Ramos (cell line): ENCODE measurements at regions not wholly inside any gene's neighbourhood (a gene's known extent, or its start where the extent isn't known, plus 50 kb on each side); places are given as distances from the start of the nearest gene placed in this dataset.
"Not testable (repeated sequence)": the region's sequence is repeated elsewhere in the genome, so short reads cannot be mapped to it uniquely, and the experiment has no call there.

Experiments used
- in situ Hi-C: fragments of 300-500 bp; cut with MboI; formaldehyde crosslinking; loops from one replicate; pipeline ENCODE4 v1.14.3; 2022; ENCODE audit warnings: low sequenced_read_pairs; ENCODE audit not compliant: unreplicated experiment

GRCh38 chr3:88508818-88509217, 359.1 kb downstream of the C3orf38 start:
- in situ Hi-C loops: not testable (repeated sequence)

DNA sequence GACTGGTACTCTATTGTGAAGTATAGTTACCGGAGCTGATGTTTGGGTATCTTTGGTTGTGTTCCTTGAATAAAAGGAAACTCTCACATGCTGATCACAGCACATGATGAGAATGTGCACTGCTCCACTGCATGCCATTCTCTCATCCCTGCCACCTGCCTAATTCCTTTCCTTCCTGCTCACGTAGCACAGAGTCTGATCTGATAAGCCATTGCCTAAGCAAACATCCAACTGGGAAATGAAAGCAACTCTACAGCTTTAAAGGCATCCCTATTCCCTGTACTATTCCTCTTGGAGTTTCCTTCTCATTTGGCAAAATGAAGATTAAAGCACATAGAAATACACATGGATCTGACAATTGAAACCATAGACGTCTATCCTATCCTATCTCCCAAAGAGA, 359.8 kb downstream of the C3orf38 start:
- in situ Hi-C loops: no loop called here

- in situ Hi-C loops: no loop called here
Observed at GRCh38 chr3:88528494-88528893, 378.7 kb downstream of the C3orf38 start.

DNA sequence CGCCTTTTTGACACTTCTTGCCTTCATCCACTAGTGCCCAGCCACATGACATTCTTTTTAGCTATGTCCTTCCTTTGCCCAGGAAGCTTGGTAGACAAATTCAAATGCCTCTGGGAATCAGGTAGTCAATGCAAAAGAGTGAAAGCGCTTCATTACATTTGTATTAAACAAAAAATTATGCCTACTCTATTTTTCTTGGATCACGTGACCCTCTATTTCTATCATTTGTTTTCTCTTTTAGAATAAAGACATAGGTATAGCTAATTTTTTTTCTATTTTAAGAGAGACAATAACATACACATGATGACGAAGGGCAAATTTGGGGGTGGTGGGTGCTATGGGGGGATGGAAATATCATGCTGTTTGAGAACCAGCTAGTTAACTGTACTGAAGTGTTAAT, 384.8 kb downstream of the C3orf38 start:
- in situ Hi-C loops: no loop called here

DNA sequence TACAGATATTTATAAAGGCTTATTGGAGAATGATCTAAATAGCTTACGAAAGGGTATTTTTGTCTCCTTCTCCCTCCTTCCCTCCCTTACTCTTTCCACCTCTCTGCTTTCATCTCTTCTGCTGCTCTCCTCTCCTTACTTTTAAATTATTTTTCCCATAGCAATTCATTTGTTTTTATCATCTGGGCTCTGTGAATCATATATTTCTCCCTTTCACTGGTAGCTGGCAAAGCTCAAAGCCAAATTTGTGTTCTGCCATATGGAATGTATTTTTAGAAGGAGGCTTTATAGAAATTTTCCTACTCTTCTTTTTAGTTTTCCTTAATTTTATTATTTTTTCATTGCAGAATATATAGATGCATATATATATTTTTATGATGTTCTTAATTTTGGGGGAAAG, 385.8 kb downstream of the C3orf38 start:
- in situ Hi-C loops: no loop called here

GRCh38 chr3:88542916-88543315, 393.2 kb downstream of the C3orf38 start:
- in situ Hi-C loops: no loop called here

DNA sequence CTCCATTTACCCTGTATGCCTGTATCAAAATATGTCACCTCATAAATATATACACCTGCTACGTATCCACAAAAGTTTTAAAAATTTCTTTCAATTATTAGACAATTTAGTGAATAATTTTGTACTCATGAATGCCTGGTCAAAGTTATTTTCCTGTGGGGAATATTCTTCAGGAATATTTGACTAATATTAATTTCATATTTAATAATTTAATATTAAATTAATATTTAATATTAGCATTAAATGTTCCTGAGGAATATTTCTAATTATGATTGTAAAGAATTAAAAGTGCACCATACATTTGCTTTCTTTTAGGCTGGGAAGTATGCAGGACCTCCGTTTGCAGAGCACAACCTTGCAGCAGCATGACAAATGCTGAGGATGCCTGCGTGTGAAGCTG, 422.7 kb downstream of the C3orf38 start:
- in situ Hi-C loops: no loop called here

DNA sequence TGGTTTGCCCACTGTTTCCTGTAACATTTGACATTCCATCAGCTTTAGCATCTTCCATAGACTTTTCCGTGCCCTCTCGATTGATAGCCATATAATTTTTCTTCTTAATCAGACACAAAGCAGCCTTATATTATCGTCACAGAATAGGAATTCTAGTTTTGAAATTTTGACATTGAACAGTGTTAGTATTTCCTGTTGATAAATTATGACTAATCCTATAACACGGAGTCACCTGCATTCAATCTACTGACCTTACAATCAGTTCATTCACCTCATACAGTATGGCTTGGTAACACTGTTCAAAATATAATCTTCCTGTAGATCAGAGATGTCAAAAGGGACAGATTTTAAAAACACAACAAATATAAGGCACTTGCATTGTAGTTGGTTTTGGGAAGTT, 423.7 kb downstream of the C3orf38 start:
- in situ Hi-C loops: no loop called here

GRCh38 chr3:88574146-88574545, 424.4 kb downstream of the C3orf38 start:
- in situ Hi-C loops: no loop called here

DNA sequence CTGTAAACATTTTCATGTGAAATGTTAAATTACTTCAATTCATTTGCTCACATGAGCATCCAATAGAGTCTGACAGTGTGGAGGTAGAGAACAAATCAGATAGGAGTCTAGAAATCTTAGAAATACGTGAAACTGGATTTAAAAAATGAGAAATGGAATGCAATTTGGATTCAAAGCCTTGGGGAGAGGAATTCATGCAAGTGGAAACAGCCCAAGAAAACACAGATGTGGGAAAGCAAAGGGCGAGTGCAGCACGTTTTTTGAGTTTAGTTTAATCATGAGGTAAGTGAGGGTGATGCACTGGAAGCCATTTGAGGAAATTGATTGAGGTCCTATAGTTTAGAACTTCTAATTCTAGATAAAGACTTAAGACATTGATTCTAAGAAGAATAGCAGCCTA, 434.7 kb downstream of the C3orf38 start:
- in situ Hi-C loops: no loop called here

- in situ Hi-C loops: no loop called here
Observed at GRCh38 chr3:88586121-88586640, 436.4 kb downstream of the C3orf38 start.

DNA sequence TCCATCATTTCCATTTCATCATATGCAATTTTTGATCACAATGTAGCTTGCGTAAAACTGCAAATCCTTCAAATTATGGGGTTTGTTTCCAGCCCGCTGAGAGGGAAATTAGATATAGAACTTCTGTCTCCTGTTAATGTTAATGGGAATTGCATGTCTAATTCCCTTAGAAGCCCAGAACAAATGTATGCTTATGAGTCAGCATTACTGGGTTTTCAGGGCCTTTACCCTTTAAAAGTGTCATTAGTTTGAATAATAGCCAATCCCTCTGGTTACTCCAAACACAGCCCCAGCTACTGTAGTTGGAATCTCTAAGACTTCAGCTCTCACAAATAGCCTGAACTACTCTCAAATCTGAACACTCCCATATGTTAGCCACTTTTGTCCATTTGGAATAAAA, 439.4 kb downstream of the C3orf38 start:
- in situ Hi-C loops: no loop called here

DNA sequence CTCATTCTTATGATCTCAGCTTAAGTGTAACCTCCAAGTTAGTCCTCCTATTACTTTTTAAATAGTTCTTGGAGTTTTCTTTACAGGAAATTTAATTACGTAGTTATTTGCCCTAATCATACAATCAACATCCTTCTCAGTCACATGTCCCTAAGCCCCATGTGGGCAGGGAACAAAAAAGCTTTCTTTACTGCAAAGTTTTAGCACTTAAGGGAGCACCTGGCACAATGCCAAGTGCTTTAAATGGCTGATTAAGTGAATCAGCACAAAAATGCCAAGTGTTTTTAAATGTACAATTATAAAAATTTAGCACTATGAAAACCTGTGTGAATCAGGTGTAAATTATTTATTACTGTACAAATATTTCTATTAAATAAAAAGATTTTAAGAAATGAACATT, 445.3 kb downstream of the C3orf38 start:
- in situ Hi-C loops: no loop called here

DNA sequence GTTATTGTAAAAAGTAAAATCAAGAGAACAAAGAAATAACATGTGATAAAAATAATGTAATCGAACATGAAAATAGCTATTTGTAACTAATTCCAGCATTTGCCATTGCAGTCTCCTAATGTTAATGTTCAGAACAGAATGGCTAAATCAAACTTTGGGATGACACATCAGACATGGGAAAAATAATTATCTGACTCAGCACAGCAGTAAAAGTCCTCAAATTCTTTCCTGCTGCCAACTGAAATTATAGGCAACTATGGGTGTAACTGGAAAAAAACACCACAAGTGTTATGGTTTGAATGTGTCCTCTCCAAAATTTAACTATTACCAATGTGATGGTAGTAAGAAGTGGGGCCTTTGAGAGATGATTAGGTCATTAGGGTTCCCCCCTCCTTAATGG, 446.7 kb downstream of the C3orf38 start:
- in situ Hi-C loops: no loop called here

DNA sequence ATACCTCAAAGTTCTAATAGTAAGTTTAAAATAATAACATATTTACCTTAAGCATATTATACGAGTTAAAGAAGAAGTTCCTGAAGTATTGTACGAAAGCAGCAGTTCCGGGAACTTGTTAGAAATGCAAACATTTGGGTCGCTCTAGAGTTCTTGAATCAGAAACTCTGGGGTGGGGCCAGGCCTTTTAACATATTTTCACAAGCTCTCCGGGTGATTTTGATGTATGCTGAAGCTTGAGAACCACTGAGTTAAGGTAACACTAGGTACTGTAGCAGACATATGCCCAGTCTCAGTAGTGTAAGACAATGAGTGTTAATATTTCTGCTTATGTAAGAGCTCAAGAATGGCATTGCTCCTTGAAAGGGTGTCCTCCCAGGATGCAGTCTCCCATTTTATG, 461.1 kb downstream of the C3orf38 start:
- in situ Hi-C loops: no loop called here

- in situ Hi-C loops: no loop called here
Observed at GRCh38 chr3:88611826-88612326, 462.1 kb downstream of the C3orf38 start.

- in situ Hi-C loops: no loop called here
Observed at GRCh38 chr3:88616413-88616812, 466.7 kb downstream of the C3orf38 start.

GRCh38 chr3:88617283-88617682, 467.5 kb downstream of the C3orf38 start:
- in situ Hi-C loops: no loop called here

DNA sequence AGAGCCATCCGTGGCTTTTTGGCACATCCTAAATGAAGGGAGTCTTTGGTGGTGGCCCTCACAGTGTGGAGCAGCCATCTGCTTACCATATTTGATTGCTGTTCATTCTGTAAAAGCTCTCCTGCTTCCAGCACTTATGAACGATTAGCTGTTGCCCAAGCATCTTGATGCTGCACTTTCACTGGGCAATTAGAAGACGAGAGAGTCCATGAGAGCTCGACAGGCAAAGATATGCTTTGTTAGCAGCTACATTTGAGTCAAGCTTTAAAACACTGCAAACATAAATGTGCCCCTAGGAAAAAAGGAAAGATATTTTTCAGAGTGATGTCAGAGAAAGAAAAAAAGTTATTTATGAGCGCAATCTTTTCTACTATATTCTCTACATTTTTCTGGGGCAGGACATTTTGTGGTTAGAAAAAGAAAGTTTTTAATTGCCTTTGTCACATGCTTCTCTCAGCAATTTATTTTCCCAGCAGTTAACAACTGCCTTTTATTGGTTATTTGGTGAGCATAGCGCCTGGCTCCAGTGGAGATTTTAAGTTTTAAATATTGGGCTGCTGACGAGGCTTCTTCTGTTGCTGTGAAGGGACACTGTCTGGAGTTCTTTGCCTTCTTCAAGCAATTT, 468.4 kb downstream of the C3orf38 start:
- in situ Hi-C loops: no loop called here

DNA sequence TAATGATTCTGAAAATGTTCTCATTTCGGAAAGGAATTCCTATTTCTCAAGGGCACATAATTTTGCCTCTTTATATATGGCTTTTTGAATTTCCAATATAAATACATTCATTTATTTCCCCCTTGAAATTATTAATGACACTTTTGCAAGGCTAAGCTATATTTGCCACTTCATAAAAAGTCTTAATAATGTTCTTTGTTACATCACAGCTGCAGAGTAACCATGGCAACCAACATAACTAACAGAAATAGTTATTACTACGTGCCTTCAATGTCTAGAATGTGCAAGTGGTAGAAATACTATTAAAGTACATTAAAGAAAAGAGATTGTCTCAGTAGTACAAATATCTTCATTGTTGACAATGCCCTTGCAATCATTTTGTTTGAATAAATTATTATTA, 471.8 kb downstream of the C3orf38 start:
- in situ Hi-C loops: no loop called here

DNA sequence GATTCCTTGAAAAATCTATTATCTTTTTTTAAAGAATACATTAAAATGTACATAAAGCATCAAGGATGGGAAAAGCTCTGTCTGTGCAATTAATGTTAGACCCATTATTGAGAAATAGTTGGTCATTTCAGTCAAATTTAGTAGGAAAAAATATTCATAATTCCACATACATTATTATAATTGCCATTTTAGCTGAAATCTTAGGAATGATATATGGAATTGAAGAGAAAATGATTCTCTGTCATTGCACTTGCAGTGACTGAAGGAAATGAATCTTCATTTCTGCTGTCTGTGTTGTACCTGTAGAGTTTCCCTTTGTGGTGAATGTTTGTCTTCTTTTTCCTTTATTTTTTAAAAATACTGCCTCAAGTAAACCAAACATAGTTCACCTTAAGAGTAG, 473.9 kb downstream of the C3orf38 start:
- in situ Hi-C loops: no loop called here

DNA sequence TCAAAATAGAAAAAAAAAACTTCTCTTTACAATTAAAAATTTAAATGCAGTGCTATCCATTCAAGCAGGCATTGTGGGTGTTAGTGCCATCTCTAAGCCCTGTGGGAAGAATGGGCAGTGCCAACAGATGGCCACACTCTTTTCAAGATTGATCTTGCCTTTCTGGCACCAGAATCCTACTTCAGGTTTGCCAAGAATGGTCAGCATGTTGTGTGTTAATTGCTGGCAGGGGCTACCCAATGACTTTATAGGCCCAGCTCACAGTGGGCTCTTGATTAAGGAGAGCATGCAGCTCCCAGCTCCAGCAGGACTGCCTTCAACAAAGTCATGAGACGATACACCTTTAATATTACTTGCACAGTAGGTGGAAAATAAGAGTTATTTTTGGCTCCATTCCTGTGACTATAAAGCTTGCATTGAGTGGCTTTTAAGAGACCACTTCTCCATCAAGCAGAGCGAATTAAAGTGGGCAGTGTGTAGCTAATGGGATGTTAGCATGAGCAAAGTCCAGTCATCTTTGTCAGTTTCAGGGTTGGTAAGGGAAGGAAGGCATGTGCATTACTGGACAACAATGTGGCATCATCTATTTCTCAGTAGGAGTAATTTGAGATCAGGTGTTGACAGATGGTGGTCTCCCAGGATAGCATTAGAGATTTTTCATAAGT, 476.8 kb downstream of the C3orf38 start:
- in situ Hi-C loops: no loop called here
